Spleen (tissue), 11 donors: ENCODE measurements at regions not wholly inside any gene's neighbourhood (a gene's known extent, or its start where the extent isn't known, plus 50 kb on each side); places are given as distances from the start of the nearest gene placed in this dataset.

ENCODE experiments used
- DNase-seq: peaks from one replicate; pipeline ENCODE4 v3.0.0-alpha.2; 2020
- H3K27ac ChIP-seq, 8 donors: fragments of 200-600 bp; sonication (generic) in 7 of 8; 1 replicate in 4 of 8; 2 replicates in 4 of 8; pipeline versions ENCODE4 v1.5.0 to v1.8.0; 2016 to 2021; ENCODE audit warnings: inconsistent platforms in 4 of 8, mild to moderate bottlenecking in 4 of 8, moderate library complexity in 1 of 8
- H3K27me3 ChIP-seq, 7 donors: fragments of 200-600 bp; sonication (generic) in 6 of 7; replicated peaks in 1 of 7; 1 replicate in 4 of 7; 2 replicates in 3 of 7; pipeline versions ENCODE4 v1.5.0 to v1.8.0; 2016 to 2021; ENCODE audit warnings: inconsistent platforms in 3 of 7, mild to moderate bottlenecking in 1 of 7
- H3K36me3 ChIP-seq, 6 donors: fragments of 200-600 bp; sonication (generic) in 5 of 6; 1 replicate in 4 of 6; 2 replicates in 2 of 6; pipeline versions ENCODE4 v1.5.0 to v1.8.0; 2016 to 2021; ENCODE audit warnings: inconsistent platforms in 2 of 6
- H3K4me1 ChIP-seq, 6 donors: fragments of 200-600 bp; sonication (generic) in 5 of 6; 1 replicate in 3 of 6; 2 replicates in 3 of 6; pipeline versions ENCODE4 v1.5.0 to v1.8.0; 2016 to 2021; ENCODE audit warnings: inconsistent platforms in 3 of 6
- H3K4me3 ChIP-seq, 8 donors: fragments of 200-600 bp; sonication (generic) in 7 of 8; 1 replicate in 4 of 8; 2 replicates in 4 of 8; pipeline versions ENCODE4 v1.5.0 to v1.8.0; 2016 to 2021; ENCODE audit warnings: inconsistent platforms in 4 of 8, mild to moderate bottlenecking in 4 of 8, moderate library complexity in 2 of 8
- H3K9me3 ChIP-seq, 8 donors: fragments of 200-600 bp; sonication (generic) in 7 of 8; 1 replicate in 4 of 8; 2 replicates in 4 of 8; pipeline versions ENCODE4 v1.5.0 to v1.8.0; 2016 to 2021; ENCODE audit warnings: inconsistent platforms in 4 of 8
- CTCF ChIP-seq, 11 experiments: fragments of 200-600 bp in 7 of 11; fragments of 450-650 bp in 4 of 11; sonication (generic) in 4 of 11; IDR thresholded peaks in 8 of 11; conservative IDR thresholded peaks in 3 of 11; 1 replicate in 7 of 11; 2 replicates in 4 of 11; pipeline versions ENCODE4 v1.4.0 to v1.8.0; 2016 to 2021; ENCODE audit warnings: antibody characterized with exemption in 11 of 11, inconsistent platforms in 4 of 11, mild to moderate bottlenecking in 1 of 11
- POLR2A ChIP-seq, 3 donors: fragments of 450-650 bp; IDR thresholded peaks; one replicate each; pipeline ENCODE4 v1.5.1; 2017; ENCODE audit warnings: antibody characterized with exemption in 3 of 3, mild to moderate bottlenecking in 1 of 3
- POLR2AphosphoS5 ChIP-seq, 3 donors: sonication (generic); formaldehyde crosslinking; IDR thresholded peaks; one replicate each; pipeline ENCODE4 v1.5.1; 2017; ENCODE audit warnings: antibody characterized with exemption in 3 of 3
- WGBS, 5 donors: extraction: QIAGEN DNeasy Blood & Tissue Kit in 3 of 5; methylation state at CpG; one replicate each; pipeline versions ENCODE4 v1.1.5 to v1.1.7; 2013 to 2018; 5-methylcytosine and 5-hydroxymethylcytosine counted together
- intact Hi-C: fragments of 100-400 bp; cut with DNase I; formaldehyde crosslinking; loops from one replicate; pipeline ENCODE4 v1.15.0; 2023; ENCODE audit warnings: low total_unique reads
- donor health status: healthy with polysubstance abuse.
- donor health status: DM: no; HTN: no; CAD: no; lungs with moderate emphysema.
- donor health status: DM: no; HTN: no; CAD: no.
- donor health status: Bipolar disorder and iron deficiency.
- donor health status: healthy.
- donor health status: DM: no; HTN: no; CAD: no.
- donor health status: DM: yes; HTN: yes; CAD: no.

DNA sequence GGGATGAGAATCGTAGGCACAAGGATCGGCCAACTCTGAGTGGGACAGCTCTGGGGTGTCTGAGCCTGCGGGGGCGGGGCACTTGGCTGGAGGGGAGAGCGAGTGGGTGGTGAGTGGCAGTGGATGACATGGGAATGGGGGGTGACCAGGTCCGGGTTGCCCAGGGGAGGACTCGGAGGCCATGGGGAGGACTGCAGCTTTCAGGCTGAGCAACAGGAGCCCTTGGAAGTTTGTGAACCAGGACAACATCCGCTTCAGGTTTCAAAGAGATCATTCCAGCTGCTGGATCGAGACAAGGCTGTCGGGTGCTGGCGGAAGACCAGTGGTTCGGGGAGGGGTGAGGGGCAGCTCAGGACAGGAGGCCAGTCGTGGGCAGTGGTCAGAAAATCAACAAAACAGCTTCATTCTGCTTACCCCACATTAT, 124.4 kb upstream of the IRF2BP2 start:
- Histone ChIP-seq H3K36me3 (no peaks in the 10 kb centered on the region), H3K4me3 (no peak overlapping the region), H3K9me3 (no peaks in the 10 kb centered on the region), H3K27me3 (no peaks in the 10 kb centered on the region), H3K27ac (no peak overlapping the region), H3K4me1 (peaks cover 13 to 27% (median 23%) of the 10 kb centered on the region in 6 donors)
- DNase-seq: no peak
- no peak for TF ChIP-seq POLR2AphosphoS5 (IDR thresholded peaks at IDR 0.05)
- TF ChIP-seq CTCF (IDR thresholded peaks at IDR 0.05 in 8 of 11, conservative IDR thresholded peaks at IDR 0.05 in 3 of 11): no peak
- no peak for TF ChIP-seq POLR2A (IDR thresholded peaks at IDR 0.05)
- intact Hi-C loops: no loop called here
- 89 to 97% (median 94%) methylated on average over 13 of the region's 13 CpGs for WGBS, 5 donors

- no peak overlapping the region for H3K27ac ChIP-seq
Measured at GRCh38 chr1:234733427-234733826, 123.4 kb upstream of the IRF2BP2 start.

GRCh38 chr1:234732671-234733390, 122.9 kb upstream of the IRF2BP2 start:
- H3K4me1 ChIP-seq: peaks cover 13 to 36% (median 24%) of the 10 kb centered on the region in 6 donors

More at GRCh38 chr1:234733427-234733826, 123.4 kb upstream of the IRF2BP2 start:
- 75 to 96% (median 86%) methylated on average over 6 of the region's 6 CpGs for WGBS, 5 donors
- Histone ChIP-seq H3K4me3 (no peak overlapping the region), H3K4me1 (peaks cover 13 to 31% (median 24%) of the 10 kb centered on the region in 6 donors), H3K9me3 (no peaks in the 10 kb centered on the region), H3K27me3 (no peaks in the 10 kb centered on the region), H3K36me3 (no peaks in the 10 kb centered on the region)
- intact Hi-C loops: no loop called here
- no peak for TF ChIP-seq POLR2A (IDR thresholded peaks at IDR 0.05)
- no peak for TF ChIP-seq CTCF (IDR thresholded peaks at IDR 0.05 in 8 of 11, conservative IDR thresholded peaks at IDR 0.05 in 3 of 11)
- no peak for TF ChIP-seq POLR2AphosphoS5 (IDR thresholded peaks at IDR 0.05)
- DNase-seq: no peak

More at GRCh38 chr1:234732671-234733390, 122.9 kb upstream of the IRF2BP2 start:
- WGBS, 5 donors: 95 to 97% (median 95%) methylated on average over 9 to 16 of the region's 16 CpGs
- TF ChIP-seq POLR2AphosphoS5 (IDR thresholded peaks at IDR 0.05) (no peak), POLR2A (IDR thresholded peaks at IDR 0.05) (no peak), CTCF (IDR thresholded peaks at IDR 0.05 in 8 of 11, conservative IDR thresholded peaks at IDR 0.05 in 3 of 11) (no peak)
- Histone ChIP-seq H3K9me3 (no peaks in the 10 kb centered on the region), H3K27ac (no peak overlapping the region), H3K4me3 (no peak overlapping the region), H3K36me3 (no peaks in the 10 kb centered on the region), H3K27me3 (no peaks in the 10 kb centered on the region)
- DNase-seq: no peak
- intact Hi-C loops: no loop called here
